ENCODE measurements at regions not wholly inside any gene's neighbourhood (a gene's known extent, or its start where the extent isn't known, plus 50 kb on each side); places are given as distances from the start of the nearest gene placed in this dataset.
A peak's percentile ranks its signal among the peaks of the same experiment; 100 is the strongest.
"Not testable (repeated sequence)": the region's sequence is repeated elsewhere in the genome, so short reads cannot be mapped to it uniquely, and the experiment has no call there.

DNA sequence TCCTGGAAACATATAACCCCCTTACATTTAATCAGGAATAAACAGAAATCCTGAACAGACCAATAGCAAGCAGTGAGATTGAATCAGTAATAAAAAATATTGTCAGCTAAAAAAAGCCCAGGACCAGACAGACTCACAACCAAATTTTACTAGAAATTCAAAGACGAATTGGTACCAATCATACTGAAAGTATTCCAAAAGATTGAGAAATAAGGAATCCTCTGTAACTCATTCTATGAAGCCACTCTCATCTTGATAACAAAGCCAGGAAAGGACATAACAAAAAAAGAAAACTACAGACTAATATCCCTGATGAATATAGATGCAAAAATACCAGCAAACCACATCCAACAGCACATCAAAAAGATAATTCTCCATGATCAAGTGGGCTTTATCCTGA is 714.0 kb downstream of the SEMA5A start:
- DNase-seq (ENCODE audit: low read depth, low spot score): no peak
- no peaks in the 10 kb centered on the region for H3K27me3 ChIP-seq (ENCODE audit: control insufficient read depth, insufficient read depth, low read length)
- CTCF ChIA-PET: interaction anchor here (4.8 kb wide), 1 partner anchor 10 kb away, joined by 26 read pairs; no protein-coding TSS in a partner anchor
- no peak overlapping the region for H3K4me3 ChIP-seq (ENCODE audit: low read depth, low read length)
- TF ChIP-seq, protein P1, sequence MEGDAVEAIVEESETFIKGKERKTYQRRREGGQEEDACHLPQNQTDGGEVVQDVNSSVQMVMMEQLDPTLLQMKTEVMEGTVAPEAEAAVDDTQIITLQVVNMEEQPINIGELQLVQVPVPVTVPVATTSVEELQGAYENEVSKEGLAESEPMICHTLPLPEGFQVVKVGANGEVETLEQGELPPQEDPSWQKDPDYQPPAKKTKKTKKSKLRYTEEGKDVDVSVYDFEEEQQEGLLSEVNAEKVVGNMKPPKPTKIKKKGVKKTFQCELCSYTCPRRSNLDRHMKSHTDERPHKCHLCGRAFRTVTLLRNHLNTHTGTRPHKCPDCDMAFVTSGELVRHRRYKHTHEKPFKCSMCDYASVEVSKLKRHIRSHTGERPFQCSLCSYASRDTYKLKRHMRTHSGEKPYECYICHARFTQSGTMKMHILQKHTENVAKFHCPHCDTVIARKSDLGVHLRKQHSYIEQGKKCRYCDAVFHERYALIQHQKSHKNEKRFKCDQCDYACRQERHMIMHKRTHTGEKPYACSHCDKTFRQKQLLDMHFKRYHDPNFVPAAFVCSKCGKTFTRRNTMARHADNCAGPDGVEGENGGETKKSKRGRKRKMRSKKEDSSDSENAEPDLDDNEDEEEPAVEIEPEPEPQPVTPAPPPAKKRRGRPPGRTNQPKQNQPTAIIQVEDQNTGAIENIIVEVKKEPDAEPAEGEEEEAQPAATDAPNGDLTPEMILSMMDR (IDR thresholded peaks at IDR 0.05; ENCODE audit: low read depth, low read length): no peak
- H3K9me3 ChIP-seq (ENCODE audit: control insufficient read depth, insufficient read depth, low read length): no peaks in the 10 kb centered on the region
- H3K27ac ChIP-seq (ENCODE audit: low read depth, low read length): no peak overlapping the region
- POLR2A ChIA-PET: no interaction called here

DNA sequence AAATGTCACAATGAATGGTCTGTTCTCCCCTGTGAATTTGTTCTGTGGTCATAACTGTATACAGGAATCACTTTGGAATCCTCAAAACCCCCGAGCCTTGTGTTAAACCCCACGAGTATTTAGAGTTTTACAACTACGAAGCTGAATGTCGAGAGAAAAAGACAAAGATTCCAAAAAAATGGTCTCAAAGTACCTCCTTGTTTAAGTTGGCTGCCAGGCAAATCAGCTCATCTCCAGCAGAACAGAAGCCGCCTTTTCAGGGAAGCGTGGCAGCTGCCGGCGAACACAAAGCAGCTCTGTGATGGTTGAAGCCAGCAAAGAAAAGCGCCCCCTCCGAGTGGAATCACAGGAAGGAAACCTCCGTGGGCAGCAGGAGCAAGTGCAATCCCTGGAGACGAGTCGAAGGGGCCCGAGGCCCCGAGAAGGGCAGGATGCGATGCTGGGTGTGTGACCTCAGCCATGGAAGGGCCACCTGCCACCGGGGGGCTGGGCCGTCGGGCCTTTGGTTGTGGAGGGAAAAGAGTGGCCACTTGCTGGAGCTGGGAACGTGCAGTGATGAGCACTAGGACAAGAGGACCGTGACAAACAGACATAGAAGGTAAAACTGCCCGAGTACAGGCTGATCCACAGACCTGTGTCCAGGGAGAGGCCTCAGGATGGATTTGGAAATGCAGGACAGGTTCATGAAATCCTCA is 706.4 kb downstream of the SEMA5A start:
- Histone ChIP-seq H3K27me3 (ENCODE audit: control insufficient read depth, insufficient read depth, low read length) (no peaks in the 10 kb centered on the region), H3K9me3 (ENCODE audit: control insufficient read depth, insufficient read depth, low read length) (peaks cover 19% of the 10 kb centered on the region), H3K27ac (ENCODE audit: low read depth, low read length) (no peak overlapping the region), H3K4me3 (ENCODE audit: low read depth, low read length) (no peak overlapping the region)
- POLR2A ChIA-PET: no interaction called here
- DNase-seq (ENCODE audit: low read depth, low spot score): no peak
- CTCF ChIA-PET: no interaction called here
- TF ChIP-seq, protein P1 (IDR thresholded peaks at IDR 0.05; ENCODE audit: low read depth, low read length): no peak

DNA sequence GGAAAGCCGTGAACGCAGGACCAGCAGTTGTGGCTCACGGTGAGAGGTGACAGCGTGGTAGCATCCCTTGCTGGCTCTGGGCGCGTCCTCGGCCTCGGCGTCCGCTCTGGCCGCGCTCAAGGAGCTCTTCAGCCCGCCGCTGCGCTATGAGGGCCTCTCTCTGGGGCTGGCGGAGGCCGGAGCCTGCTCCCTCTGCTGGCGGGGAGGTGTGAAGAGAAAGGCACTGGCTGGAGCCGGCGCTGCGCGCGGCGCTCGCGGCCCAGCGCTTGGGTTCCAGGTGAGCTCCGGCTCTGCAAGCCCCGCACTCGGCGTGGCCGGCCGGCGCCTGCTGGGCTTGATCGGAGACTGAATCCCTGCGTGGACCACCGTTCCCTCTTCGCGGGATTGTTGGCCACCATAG is 705.6 kb downstream of the SEMA5A start:
- DNase-seq (ENCODE audit: low read depth, low spot score): no peak
- Histone ChIP-seq H3K27ac (ENCODE audit: low read depth, low read length) (no peak overlapping the region), H3K4me3 (ENCODE audit: low read depth, low read length) (no peak overlapping the region), H3K27me3 (ENCODE audit: control insufficient read depth, insufficient read depth, low read length) (no peaks in the 10 kb centered on the region), H3K9me3 (ENCODE audit: control insufficient read depth, insufficient read depth, low read length) (peaks cover 19% of the 10 kb centered on the region)
- ChIA-PET CTCF (interaction anchor here (3.7 kb wide), 1 partner anchor 10 kb away, joined by 26 read pairs; no protein-coding TSS in a partner anchor), POLR2A (interaction anchor here (0.6 to 1.1 kb wide), 2 partner anchors 11 to 36 kb away, joined by 3 read pairs; no protein-coding TSS in a partner anchor)
- TF ChIP-seq, protein P1 (IDR thresholded peaks at IDR 0.05; ENCODE audit: low read depth, low read length): no peak

DNA sequence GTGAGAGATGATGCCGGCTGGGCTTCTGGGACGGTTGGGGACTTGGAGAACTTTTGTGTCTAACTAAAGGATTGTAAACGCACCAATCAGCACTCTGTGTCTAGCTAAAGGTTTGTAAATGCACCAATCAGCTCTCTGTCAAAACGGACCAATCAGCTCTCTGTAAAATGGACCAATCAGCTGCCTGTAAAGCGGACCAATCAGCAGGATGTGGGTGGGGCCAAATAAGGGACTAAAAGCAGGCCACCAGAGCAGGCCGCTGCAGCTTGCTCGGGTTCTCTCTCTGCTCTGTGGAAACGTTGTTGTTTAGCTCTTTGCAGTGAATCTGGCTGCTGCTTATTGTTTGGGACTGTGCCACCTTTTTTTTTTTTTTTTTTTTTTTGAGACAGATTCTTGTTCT is 705.1 kb downstream of the SEMA5A start:
- ChIA-PET CTCF (interaction anchor here (0.7 to 3.7 kb wide), 2 partner anchors 9 to 10 kb away, joined by 3 to 26 read pairs; no protein-coding TSS in a partner anchor), POLR2A (interaction anchor here (0.6 to 1.1 kb wide), 2 partner anchors 11 to 35 kb away, joined by 3 read pairs; no protein-coding TSS in a partner anchor)
- H3K9me3 ChIP-seq (ENCODE audit: control insufficient read depth, insufficient read depth, low read length): peaks cover 19% of the 10 kb centered on the region
- not testable (repeated sequence) for H3K4me3 ChIP-seq (ENCODE audit: low read depth, low read length); H3K27me3 ChIP-seq (ENCODE audit: control insufficient read depth, insufficient read depth, low read length); H3K27ac ChIP-seq (ENCODE audit: low read depth, low read length); DNase-seq (ENCODE audit: low read depth, low spot score)

DNA sequence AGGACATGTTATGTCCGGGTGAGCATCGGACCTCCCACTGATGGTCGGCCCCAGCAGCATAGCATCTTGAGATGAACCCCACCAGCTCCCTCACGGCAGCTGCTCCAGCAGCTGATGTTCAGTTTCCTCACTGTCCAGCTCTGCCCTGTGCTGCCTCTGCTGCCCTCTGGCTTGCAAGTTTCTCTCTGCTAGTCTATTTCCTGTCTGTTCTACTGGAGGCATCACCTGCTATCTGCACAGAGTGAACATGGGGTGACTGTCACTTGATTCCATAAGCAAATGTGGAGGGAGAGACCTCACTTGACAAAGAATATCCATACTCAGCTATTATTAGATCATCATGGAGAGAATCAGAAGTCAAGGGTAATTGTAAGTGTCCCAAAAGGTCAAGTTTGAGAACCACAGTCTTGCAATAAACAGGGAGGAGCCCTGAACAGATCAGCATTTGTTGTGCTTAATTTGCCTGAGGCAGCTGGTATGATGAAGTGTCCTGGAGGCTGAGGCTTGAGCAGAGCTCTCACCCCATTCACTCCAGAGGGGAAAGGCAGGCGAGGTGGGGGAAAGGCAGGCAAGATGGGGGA is 702.8 kb downstream of the SEMA5A start:
- TF ChIP-seq, protein P1 (IDR thresholded peaks at IDR 0.05; ENCODE audit: low read depth, low read length): peak; percentile 66
- Histone ChIP-seq H3K9me3 (ENCODE audit: control insufficient read depth, insufficient read depth, low read length) (peaks cover 19% of the 10 kb centered on the region), H3K4me3 (ENCODE audit: low read depth, low read length) (no peak overlapping the region), H3K27me3 (ENCODE audit: control insufficient read depth, insufficient read depth, low read length) (no peaks in the 10 kb centered on the region), H3K27ac (ENCODE audit: low read depth, low read length) (no peak overlapping the region)
- DNase-seq (ENCODE audit: low read depth, low spot score): no peak
- CTCF ChIA-PET: interaction anchor here (0.5 to 3.7 kb wide), 18 partner anchors 9 to 985 kb away, joined by 3 to 26 read pairs (median 3); no protein-coding TSS in a partner anchor
- POLR2A ChIA-PET: interaction anchor here (2.3 kb wide), 1 partner anchor 13 kb away, joined by 8 read pairs; no protein-coding TSS in a partner anchor

Measured in AG04450 (cell line).